SK-N-SH (cell line): ENCODE measurements at regions not wholly inside any gene's neighbourhood (a gene's known extent, or its start where the extent isn't known, plus 50 kb on each side); places are given as distances from the start of the nearest gene placed in this dataset.

ENCODE experiments used
- CTCF ChIA-PET: fragments of 300-600, 350-600 bp; formaldehyde crosslinking; extraction: SDS; loops from one replicate; lab custom pipeline; 2021; lab: Yijun Ruan, JAX
- POLR2A ChIA-PET: fragments of 350-600 bp; sonication (Branson Sonifier 250); formaldehyde crosslinking; extraction: SDS; loops from one replicate; lab custom pipeline; 2020; ENCODE audit warnings: antibody characterized with exemption, inconsistent platforms; lab: Yijun Ruan, JAX
- DNase-seq: peaks from one replicate; pipeline ENCODE4 v3.0.0; 2012
- H2AFZ ChIP-seq: fragments of 200-600 bp; sonication (generic); 2 replicates; pipeline ENCODE4 v1.8.1; 2016; ENCODE audit warnings: antibody characterized with exemption, mild to moderate bottlenecking, low read depth
- H3F3A ChIP-seq: fragments of 200-600 bp; sonication (generic); replicated peaks from 2 replicates; pipeline ENCODE3; 2016; ENCODE audit warnings: antibody characterized with exemption, mild to moderate bottlenecking; ENCODE audit not compliant: insufficient read depth
- H3K27ac ChIP-seq, 2 experiments: fragments of 200-500 bp in 1 of 2; fragments of 200-600 bp in 1 of 2; sonication (Bioruptor generic) in 1 of 2; sonication (generic), shearing (Covaris generic) in 1 of 2; 2 replicates each; pipeline versions ENCODE4 v1.5.1 to v1.6.1; 2014 to 2016; ENCODE audit warnings: low read depth in 2 of 2, inconsistent platforms in 1 of 2, low read length in 1 of 2, mild to moderate bottlenecking in 1 of 2, mixed read lengths in 1 of 2
- H3K27me3 ChIP-seq: fragments of 200-600 bp; sonication (generic), shearing (Covaris generic); 2 replicates; pipeline ENCODE4 v1.6.1; 2016; ENCODE audit warnings: mixed run types; ENCODE audit not compliant: insufficient read depth
- H3K36me3 ChIP-seq, 2 experiments: fragments of 200-500 bp in 1 of 2; fragments of 200-600 bp in 1 of 2; sonication (Bioruptor generic) in 1 of 2; sonication (generic) in 1 of 2; replicated peaks in 1 of 2; 2 replicates each; pipeline versions ENCODE3 to v1.5.1; 2014 to 2016; ENCODE audit warnings: low read length in 1 of 2, mild to moderate bottlenecking in 1 of 2; ENCODE audit not compliant: insufficient read depth in 2 of 2, control insufficient read depth in 1 of 2
- H3K4me1 ChIP-seq, 2 experiments: fragments of 200-500 bp in 1 of 2; fragments of 200-600 bp in 1 of 2; sonication (Bioruptor generic) in 1 of 2; sonication (generic), shearing (Covaris generic) in 1 of 2; 2 replicates each; pipeline versions ENCODE4 v1.5.1 to v1.6.1; 2014 to 2016; ENCODE audit warnings: low read depth in 1 of 2, low read length in 1 of 2, mixed run types in 1 of 2; ENCODE audit not compliant: insufficient read depth in 2 of 2, control insufficient read depth in 1 of 2
- H3K4me2 ChIP-seq: fragments of 200-600 bp; sonication (generic), shearing (Covaris generic); 2 replicates; pipeline ENCODE4 v1.6.1; 2017; ENCODE audit warnings: mixed run types
- H3K4me3 ChIP-seq, 2 experiments: fragments of 200-500 bp in 1 of 2; fragments of 200-600 bp in 1 of 2; sonication (Bioruptor generic) in 1 of 2; sonication (generic), shearing (Covaris generic) in 1 of 2; 2 replicates each; pipeline versions ENCODE4 v1.5.1 to v1.8.1; 2014 to 2016; ENCODE audit warnings: low read depth in 2 of 2, inconsistent platforms in 1 of 2, low read length in 1 of 2, mild to moderate bottlenecking in 1 of 2, mixed read lengths in 1 of 2, moderate library complexity in 1 of 2
- H3K79me2 ChIP-seq: fragments of 200-600 bp; sonication (generic); 2 replicates; pipeline ENCODE4 v1.8.1; 2017; ENCODE audit warnings: mild to moderate bottlenecking; ENCODE audit not compliant: insufficient read depth
- H3K9ac ChIP-seq: fragments of 200-600 bp; sonication (generic); 2 replicates; pipeline ENCODE4 v1.6.1; 2017; ENCODE audit warnings: mixed run types
- H3K9me2 ChIP-seq: fragments of 200-600 bp; sonication (generic); 2 replicates; pipeline ENCODE4 v1.6.1; 2017; ENCODE audit warnings: mixed run types
- H3K9me3 ChIP-seq: fragments of 200-600 bp; sonication (generic); 2 replicates; pipeline ENCODE4 v1.6.1; 2017; ENCODE audit warnings: mixed run types, mild to moderate bottlenecking, moderate library complexity
- H4K20me1 ChIP-seq: fragments of 200-600 bp; sonication (generic); 2 replicates; pipeline ENCODE4 v1.6.1; 2017; ENCODE audit warnings: mild to moderate bottlenecking, mixed run types; ENCODE audit not compliant: insufficient read depth
- ELF1 ChIP-seq: IDR thresholded peaks from 2 replicates; pipeline ENCODE4 v1.4.0; 2012
- FOSL2 ChIP-seq: IDR thresholded peaks from 2 replicates; pipeline ENCODE4 v1.4.0; 2012; ENCODE audit warnings: low read depth, mild to moderate bottlenecking, moderate library complexity, borderline replicate concordance
- FOXJ3 ChIP-seq: sonication (generic); formaldehyde crosslinking; IDR thresholded peaks from 2 replicates; pipeline ENCODE4 v1.5.1; 2020; ENCODE audit warnings: mild to moderate bottlenecking, missing genetic modification reagents
- NFIC ChIP-seq: IDR thresholded peaks from 2 replicates; pipeline ENCODE4 v1.4.0; 2012; ENCODE audit warnings: borderline replicate concordance
- NRF1 ChIP-seq: IDR thresholded peaks from 2 replicates; pipeline ENCODE4 v1.6.1; 2012; ENCODE audit warnings: low read depth, mild to moderate bottlenecking, low read length
- POLR2AphosphoS5 ChIP-seq: IDR thresholded peaks from 2 replicates; pipeline ENCODE4 v1.6.1; 2012; ENCODE audit warnings: low read depth, low read length
- RCOR1 ChIP-seq: fragments of 150-350 bp; IDR thresholded peaks from 2 replicates; pipeline ENCODE4 v1.6.1; 2017; ENCODE audit warnings: antibody characterized with exemption, low read length
- TCF12 ChIP-seq: IDR thresholded peaks from 2 replicates; pipeline ENCODE4 v1.4.0; 2012
- TEAD4 ChIP-seq: IDR thresholded peaks from 2 replicates; pipeline ENCODE4 v1.4.0; 2012; ENCODE audit warnings: mild to moderate bottlenecking, borderline replicate concordance; ENCODE audit not compliant: insufficient read depth
- YY1 ChIP-seq: IDR thresholded peaks from 2 replicates; pipeline ENCODE4 v1.4.0; 2012; ENCODE audit warnings: low read depth, mild to moderate bottlenecking
- WGBS: methylation state at CpG from one replicate; pipeline ENCODE4 v1.1.6; 2017; ENCODE audit warnings: low lambda C conversion rate; 5-methylcytosine and 5-hydroxymethylcytosine counted together
- TF ChIP-seq, protein P1 (sequence below): fragments of 200-600 bp; sonication (generic); IDR thresholded peaks from 2 replicates; pipeline ENCODE4 v1.6.1; 2017; ENCODE audit warnings: antibody characterized with exemption, mild to moderate bottlenecking, moderate library complexity
- TF ChIP-seq, protein P2 (sequence below): IDR thresholded peaks from 2 replicates; pipeline ENCODE4 v1.6.1; 2012; ENCODE audit warnings: mild to moderate bottlenecking, low read depth, low read length, moderate library complexity
- TF ChIP-seq, protein P3 (sequence below): fragments of 150-350 bp; IDR thresholded peaks from 2 replicates; pipeline ENCODE4 v1.6.1; 2017; ENCODE audit warnings: antibody characterized with exemption, low read length, low read depth, borderline replicate concordance
- TF ChIP-seq, protein P4 (sequence below): IDR thresholded peaks from 2 replicates; pipeline ENCODE4 v1.4.0; 2012; ENCODE audit warnings: low read depth
- TF ChIP-seq, protein P5 (sequence below): IDR thresholded peaks from 2 replicates; pipeline ENCODE4 v1.4.0; 2012; ENCODE audit warnings: low read depth, borderline replicate concordance

DNA sequence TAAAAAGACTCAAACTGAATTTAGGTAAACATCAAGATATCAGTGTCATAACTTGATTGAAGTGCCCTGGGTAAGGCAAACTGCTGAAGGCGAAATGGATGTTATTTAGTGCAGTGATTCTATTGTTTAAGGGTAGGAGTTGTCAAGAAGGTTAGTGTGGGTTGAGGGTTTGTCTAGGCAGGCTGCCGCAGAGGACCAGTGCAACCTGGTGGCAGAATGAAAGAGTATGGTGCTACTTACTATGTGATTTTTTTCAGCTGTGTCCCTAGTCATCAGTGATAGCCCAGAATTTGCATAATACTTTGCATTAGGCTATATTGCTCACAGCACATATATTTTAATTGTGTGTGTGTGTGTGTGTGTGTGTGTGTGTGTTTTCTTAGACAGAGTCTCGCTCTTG is 1127.0 kb downstream of the GALC start:
- POLR2A ChIA-PET = no interaction called here
- no peaks in the 10 kb centered on the region for H3K79me2 ChIP-seq
- WGBS = 41% methylated on average over 3 of the region's 3 CpGs
- H3K36me3 ChIP-seq = no peaks in the 10 kb centered on the region
- no peak overlapping the region for H3K4me2 ChIP-seq
- H3K27ac ChIP-seq = no peak overlapping the region
- no peaks in the 10 kb centered on the region for H3K9me2 ChIP-seq
- no peaks in the 10 kb centered on the region for H4K20me1 ChIP-seq
- H3K4me3 ChIP-seq = no peak overlapping the region
- H3K27me3 ChIP-seq = no peaks in the 10 kb centered on the region
- H3K9ac ChIP-seq = no peak overlapping the region
- no peaks in the 10 kb centered on the region for H3K4me1 ChIP-seq
- no peaks in the 10 kb centered on the region for H3K9me3 ChIP-seq
- no peak for DNase-seq
- H2AFZ ChIP-seq = no peak overlapping the region
- H3F3A ChIP-seq = no peaks in the 10 kb centered on the region
- TF ChIP-seq, protein P1, sequence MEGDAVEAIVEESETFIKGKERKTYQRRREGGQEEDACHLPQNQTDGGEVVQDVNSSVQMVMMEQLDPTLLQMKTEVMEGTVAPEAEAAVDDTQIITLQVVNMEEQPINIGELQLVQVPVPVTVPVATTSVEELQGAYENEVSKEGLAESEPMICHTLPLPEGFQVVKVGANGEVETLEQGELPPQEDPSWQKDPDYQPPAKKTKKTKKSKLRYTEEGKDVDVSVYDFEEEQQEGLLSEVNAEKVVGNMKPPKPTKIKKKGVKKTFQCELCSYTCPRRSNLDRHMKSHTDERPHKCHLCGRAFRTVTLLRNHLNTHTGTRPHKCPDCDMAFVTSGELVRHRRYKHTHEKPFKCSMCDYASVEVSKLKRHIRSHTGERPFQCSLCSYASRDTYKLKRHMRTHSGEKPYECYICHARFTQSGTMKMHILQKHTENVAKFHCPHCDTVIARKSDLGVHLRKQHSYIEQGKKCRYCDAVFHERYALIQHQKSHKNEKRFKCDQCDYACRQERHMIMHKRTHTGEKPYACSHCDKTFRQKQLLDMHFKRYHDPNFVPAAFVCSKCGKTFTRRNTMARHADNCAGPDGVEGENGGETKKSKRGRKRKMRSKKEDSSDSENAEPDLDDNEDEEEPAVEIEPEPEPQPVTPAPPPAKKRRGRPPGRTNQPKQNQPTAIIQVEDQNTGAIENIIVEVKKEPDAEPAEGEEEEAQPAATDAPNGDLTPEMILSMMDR = 0 out of 2 replicates have a peak, but pooled peaks have one; percentile 6
- no peak for TF ChIP-seq NFIC
- CTCF ChIA-PET = interaction anchor here (1.6 kb wide), 1 partner anchor 12 kb away, joined by 3 read pairs; no protein-coding TSS in a partner anchor

DNA sequence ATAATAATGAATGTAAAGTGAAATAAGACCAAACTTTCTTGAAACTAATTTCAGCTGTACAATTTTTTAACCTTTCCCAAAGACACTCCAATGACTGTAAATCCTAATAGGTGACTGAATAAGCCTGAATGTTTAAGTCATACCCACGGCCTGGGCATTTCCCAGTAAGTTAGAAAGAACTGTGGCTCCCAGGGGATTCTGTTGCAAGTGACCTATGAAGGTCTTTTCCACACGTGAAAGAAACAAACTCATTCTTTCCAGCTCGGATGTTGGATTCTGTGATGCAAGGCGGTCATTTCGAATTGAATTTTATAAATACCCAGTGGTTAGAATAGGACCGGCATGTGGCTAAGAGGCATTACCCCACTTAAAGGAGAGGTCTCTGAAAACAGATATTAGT is 1134.4 kb downstream of the GALC start:
- CTCF ChIA-PET = no interaction called here
- Histone ChIP-seq H3K4me1 (no peaks in the 10 kb centered on the region), H3K9ac (no peak overlapping the region), H3K36me3 (no peaks in the 10 kb centered on the region), H3F3A (no peaks in the 10 kb centered on the region), H3K4me2 (no peak overlapping the region), H3K79me2 (no peaks in the 10 kb centered on the region), H4K20me1 (no peaks in the 10 kb centered on the region), H2AFZ (no peak overlapping the region), H3K4me3 (no peak overlapping the region), H3K27ac (no peak overlapping the region), H3K27me3 (no peaks in the 10 kb centered on the region), H3K9me2 (no peaks in the 10 kb centered on the region), H3K9me3 (no peaks in the 10 kb centered on the region)
- DNase-seq = no peak
- POLR2A ChIA-PET = no interaction called here
- 19% methylated on average over 6 of the region's 6 CpGs for WGBS
- TF ChIP-seq NRF1 (no peak), YY1 (no peak), TEAD4 (no peak), FOSL2 (no peak), ELF1 (no peak), FOXJ3 (CRISPR knock-in tag) (no peak), POLR2AphosphoS5 (no peak), TCF12 (no peak), RCOR1 (no peak)
- TF ChIP-seq, protein P2, sequence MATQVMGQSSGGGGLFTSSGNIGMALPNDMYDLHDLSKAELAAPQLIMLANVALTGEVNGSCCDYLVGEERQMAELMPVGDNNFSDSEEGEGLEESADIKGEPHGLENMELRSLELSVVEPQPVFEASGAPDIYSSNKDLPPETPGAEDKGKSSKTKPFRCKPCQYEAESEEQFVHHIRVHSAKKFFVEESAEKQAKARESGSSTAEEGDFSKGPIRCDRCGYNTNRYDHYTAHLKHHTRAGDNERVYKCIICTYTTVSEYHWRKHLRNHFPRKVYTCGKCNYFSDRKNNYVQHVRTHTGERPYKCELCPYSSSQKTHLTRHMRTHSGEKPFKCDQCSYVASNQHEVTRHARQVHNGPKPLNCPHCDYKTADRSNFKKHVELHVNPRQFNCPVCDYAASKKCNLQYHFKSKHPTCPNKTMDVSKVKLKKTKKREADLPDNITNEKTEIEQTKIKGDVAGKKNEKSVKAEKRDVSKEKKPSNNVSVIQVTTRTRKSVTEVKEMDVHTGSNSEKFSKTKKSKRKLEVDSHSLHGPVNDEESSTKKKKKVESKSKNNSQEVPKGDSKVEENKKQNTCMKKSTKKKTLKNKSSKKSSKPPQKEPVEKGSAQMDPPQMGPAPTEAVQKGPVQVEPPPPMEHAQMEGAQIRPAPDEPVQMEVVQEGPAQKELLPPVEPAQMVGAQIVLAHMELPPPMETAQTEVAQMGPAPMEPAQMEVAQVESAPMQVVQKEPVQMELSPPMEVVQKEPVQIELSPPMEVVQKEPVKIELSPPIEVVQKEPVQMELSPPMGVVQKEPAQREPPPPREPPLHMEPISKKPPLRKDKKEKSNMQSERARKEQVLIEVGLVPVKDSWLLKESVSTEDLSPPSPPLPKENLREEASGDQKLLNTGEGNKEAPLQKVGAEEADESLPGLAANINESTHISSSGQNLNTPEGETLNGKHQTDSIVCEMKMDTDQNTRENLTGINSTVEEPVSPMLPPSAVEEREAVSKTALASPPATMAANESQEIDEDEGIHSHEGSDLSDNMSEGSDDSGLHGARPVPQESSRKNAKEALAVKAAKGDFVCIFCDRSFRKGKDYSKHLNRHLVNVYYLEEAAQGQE = no peak
- TF ChIP-seq, protein P3, sequence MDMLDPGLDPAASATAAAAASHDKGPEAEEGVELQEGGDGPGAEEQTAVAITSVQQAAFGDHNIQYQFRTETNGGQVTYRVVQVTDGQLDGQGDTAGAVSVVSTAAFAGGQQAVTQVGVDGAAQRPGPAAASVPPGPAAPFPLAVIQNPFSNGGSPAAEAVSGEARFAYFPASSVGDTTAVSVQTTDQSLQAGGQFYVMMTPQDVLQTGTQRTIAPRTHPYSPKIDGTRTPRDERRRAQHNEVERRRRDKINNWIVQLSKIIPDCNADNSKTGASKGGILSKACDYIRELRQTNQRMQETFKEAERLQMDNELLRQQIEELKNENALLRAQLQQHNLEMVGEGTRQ = no peak
- TF ChIP-seq, protein P4, sequence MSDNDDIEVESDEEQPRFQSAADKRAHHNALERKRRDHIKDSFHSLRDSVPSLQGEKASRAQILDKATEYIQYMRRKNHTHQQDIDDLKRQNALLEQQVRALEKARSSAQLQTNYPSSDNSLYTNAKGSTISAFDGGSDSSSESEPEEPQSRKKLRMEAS = no peak
- TF ChIP-seq, protein P5, sequence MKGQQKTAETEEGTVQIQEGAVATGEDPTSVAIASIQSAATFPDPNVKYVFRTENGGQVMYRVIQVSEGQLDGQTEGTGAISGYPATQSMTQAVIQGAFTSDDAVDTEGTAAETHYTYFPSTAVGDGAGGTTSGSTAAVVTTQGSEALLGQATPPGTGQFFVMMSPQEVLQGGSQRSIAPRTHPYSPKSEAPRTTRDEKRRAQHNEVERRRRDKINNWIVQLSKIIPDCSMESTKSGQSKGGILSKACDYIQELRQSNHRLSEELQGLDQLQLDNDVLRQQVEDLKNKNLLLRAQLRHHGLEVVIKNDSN = no peak
